OCI-LY1 (cell line): ENCODE measurements at regions not wholly inside any gene's neighbourhood (a gene's known extent, or its start where the extent isn't known, plus 50 kb on each side); places are given as distances from the start of the nearest gene placed in this dataset.

Experiments used
- H2AFZ ChIP-seq: fragments of 200-600 bp; sonication (generic), shearing (Covaris generic); 2 replicates; pipeline ENCODE4 v1.6.0; 2014; ENCODE audit warnings: antibody characterized with exemption, mild to moderate bottlenecking, low read length
- H3F3A ChIP-seq: fragments of 200-600 bp; sonication (generic), shearing (Covaris generic); 2 replicates; pipeline ENCODE4 v1.6.0; 2014; ENCODE audit warnings: mild to moderate bottlenecking, antibody characterized with exemption, low read length, moderate library complexity; ENCODE audit not compliant: insufficient read depth
- H3K27ac ChIP-seq: fragments of 200-600 bp; sonication (generic); 2 replicates; pipeline ENCODE4 v1.5.1; 2014; ENCODE audit warnings: low read length, mixed run types, mild to moderate bottlenecking, low read depth; ENCODE audit not compliant: poor library complexity, severe bottlenecking
- H3K27me3 ChIP-seq: fragments of 200-600 bp; sonication (generic); 2 replicates; pipeline ENCODE4 v1.6.0; 2014; ENCODE audit warnings: antibody characterized with exemption, mild to moderate bottlenecking, low read length, moderate library complexity; ENCODE audit not compliant: insufficient read depth
- H3K36me3 ChIP-seq: fragments of 200-600 bp; sonication (generic); 2 replicates; pipeline ENCODE4 v1.6.1; 2014; ENCODE audit warnings: mild to moderate bottlenecking, antibody characterized with exemption, low read length, moderate library complexity, mixed read lengths; ENCODE audit not compliant: insufficient read depth
- H3K4me1 ChIP-seq: fragments of 200-600 bp; sonication (generic); 2 replicates; pipeline ENCODE4 v1.5.1; 2014; ENCODE audit warnings: mild to moderate bottlenecking, low read length, moderate library complexity; ENCODE audit not compliant: insufficient read depth, severe bottlenecking
- H3K4me2 ChIP-seq: fragments of 200-600 bp; sonication (generic), shearing (Covaris generic); 2 replicates; pipeline ENCODE4 v1.6.1; 2014; ENCODE audit warnings: low read length
- H3K4me3 ChIP-seq: fragments of 200-600 bp; sonication (generic); 2 replicates; pipeline ENCODE4 v1.5.1; 2014; ENCODE audit warnings: low read length, low read depth, mild to moderate bottlenecking, mixed read lengths; ENCODE audit not compliant: poor library complexity, severe bottlenecking
- H3K79me2 ChIP-seq: fragments of 200-600 bp; shearing (Covaris generic); 2 replicates; pipeline ENCODE4 v1.6.1; 2016; ENCODE audit warnings: mixed run types, low read length, mixed read lengths; ENCODE audit not compliant: insufficient read depth
- H3K9ac ChIP-seq: fragments of 200-600 bp; sonication (generic), shearing (Covaris generic); 2 replicates; pipeline ENCODE4 v1.6.1; 2014; ENCODE audit warnings: mild to moderate bottlenecking, low read length, mixed read lengths
- H3K9me2 ChIP-seq: fragments of 200-600 bp; sonication (generic), shearing (Covaris generic); 2 replicates; pipeline ENCODE4 v1.6.1; 2014; ENCODE audit warnings: low read depth, mild to moderate bottlenecking, low read length, mixed read lengths
- H3K9me3 ChIP-seq: fragments of 200-600 bp; shearing (Covaris generic); 2 replicates; pipeline ENCODE4 v1.6.1; 2014; ENCODE audit warnings: low read length, mixed read lengths
- H4K20me1 ChIP-seq: fragments of 200-600 bp; sonication (generic), shearing (Covaris generic); 2 replicates; pipeline ENCODE4 v1.6.0; 2016; ENCODE audit warnings: mild to moderate bottlenecking, low read length; ENCODE audit not compliant: insufficient read depth
- CTCF ChIP-seq: fragments of 200-600 bp; sonication (generic), shearing (Covaris generic); IDR thresholded peaks from 2 replicates; pipeline ENCODE4 v1.5.1; 2017; ENCODE audit warnings: mild to moderate bottlenecking, antibody characterized with exemption, low read length, moderate library complexity, mixed read lengths
- EZH2 ChIP-seq: fragments of 200-600 bp; sonication (generic), shearing (Covaris generic); IDR thresholded peaks from 2 replicates; pipeline ENCODE4 v1.8.0; 2017; ENCODE audit warnings: borderline replicate concordance, mixed run types, mild to moderate bottlenecking, antibody characterized with exemption, low read length, moderate library complexity, mixed read lengths

- Histone ChIP-seq H3K4me3 (no peak overlapping the region), H3K9me3 (no peaks in the 10 kb centered on the region), H3K27me3 (no peaks in the 10 kb centered on the region), H3F3A (no peaks in the 10 kb centered on the region), H3K9ac (no peak overlapping the region), H3K4me2 (no peak overlapping the region), H3K9me2 (no peaks in the 10 kb centered on the region), H3K4me1 (no peaks in the 10 kb centered on the region), H3K27ac (no peak overlapping the region), H3K36me3 (no peaks in the 10 kb centered on the region), H4K20me1 (no peaks in the 10 kb centered on the region), H2AFZ (no peak overlapping the region), H3K79me2 (no peaks in the 10 kb centered on the region)
- TF ChIP-seq EZH2, result no peak
- no peak for TF ChIP-seq CTCF
Observed at GRCh38 chr5:57332361-57332760, 150.2 kb downstream of the ACTBL2 start.

GRCh38 chr5:57327561-57328367 lies 153.9 kb downstream of the GPBP1 start:
- Histone ChIP-seq H3K4me3 (no peak overlapping the region), H3K4me2 (no peak overlapping the region), H3K4me1 (no peaks in the 10 kb centered on the region), H3K9ac (no peak overlapping the region), H2AFZ (no peak overlapping the region), H3K36me3 (no peaks in the 10 kb centered on the region), H3K9me3 (no peaks in the 10 kb centered on the region), H3F3A (no peaks in the 10 kb centered on the region), H3K79me2 (no peaks in the 10 kb centered on the region), H3K27ac (no peak overlapping the region), H3K27me3 (no peaks in the 10 kb centered on the region), H3K9me2 (no peaks in the 10 kb centered on the region), H4K20me1 (no peaks in the 10 kb centered on the region)
- TF ChIP-seq EZH2 (no peak), CTCF (no peak)

GRCh38 chr5:57325678-57326397 lies 152.0 kb downstream of the GPBP1 start:
- H4K20me1 ChIP-seq, result no peaks in the 10 kb centered on the region
- H3K27ac ChIP-seq, result no peak overlapping the region
- no peak overlapping the region for H3K4me3 ChIP-seq
- no peaks in the 10 kb centered on the region for H3K27me3 ChIP-seq
- no peaks in the 10 kb centered on the region for H3K36me3 ChIP-seq
- H3K9me2 ChIP-seq, result no peaks in the 10 kb centered on the region
- H3F3A ChIP-seq, result no peaks in the 10 kb centered on the region
- H3K9me3 ChIP-seq, result no peaks in the 10 kb centered on the region
- no peaks in the 10 kb centered on the region for H3K79me2 ChIP-seq
- TF ChIP-seq EZH2 (no peak), CTCF (no peak)
- H2AFZ ChIP-seq, result no peak overlapping the region
- no peaks in the 10 kb centered on the region for H3K4me1 ChIP-seq
- H3K4me2 ChIP-seq, result no peak overlapping the region
- no peak overlapping the region for H3K9ac ChIP-seq
